GM19452 (cell line): ENCODE measurements at regions not wholly inside any gene's neighbourhood (a gene's known extent, or its start where the extent isn't known, plus 50 kb on each side); places are given as distances from the start of the nearest gene placed in this dataset.
A peak's percentile ranks its signal among the peaks of the same experiment; 100 is the strongest.

Experiments
- ATAC-seq: cut with Tn5 transposase; IDR thresholded peaks from one replicate; pipeline ENCODE4 v1.9.1; 2021; ENCODE audit not compliant: unreplicated experiment

DNA sequence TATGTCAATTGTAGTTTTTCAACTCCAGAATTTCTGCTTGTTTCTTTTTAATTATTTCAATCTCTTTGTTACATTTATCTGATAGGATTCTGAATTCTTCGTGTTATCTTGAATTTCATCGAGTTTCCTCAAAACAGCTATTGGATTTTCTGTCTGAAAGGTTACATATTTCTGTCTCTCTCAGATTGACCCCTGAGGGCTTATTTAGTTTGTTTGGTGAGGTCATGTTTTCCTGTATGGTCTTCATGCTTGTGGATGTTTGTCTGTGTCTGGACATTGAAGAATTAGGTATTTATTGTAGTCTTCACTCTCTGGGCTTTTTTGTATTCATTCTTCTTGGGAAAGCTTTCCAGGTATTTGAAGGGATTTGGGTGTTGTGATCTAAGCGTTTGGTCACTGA, 85.6 kb downstream of the SNAPC1 start:
- no peak for ATAC-seq

DNA sequence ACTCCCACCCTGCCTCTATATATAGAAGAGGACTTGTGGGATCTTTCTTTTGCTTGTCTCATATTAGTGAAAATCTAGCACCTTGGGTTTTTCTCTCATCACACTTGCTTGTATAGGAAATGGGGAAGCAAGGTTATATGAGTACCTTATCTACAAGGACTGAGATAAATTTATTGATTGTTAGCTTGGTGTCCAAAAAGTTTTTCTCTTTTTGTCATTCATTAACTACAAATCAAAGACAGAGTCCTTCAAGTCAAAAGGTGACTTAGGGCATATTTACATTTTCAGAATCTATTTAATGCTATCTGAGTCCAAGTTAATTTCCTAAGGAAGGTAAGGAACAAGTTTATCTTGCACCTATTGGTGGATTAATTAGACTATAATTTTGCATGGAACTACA, 92.7 kb downstream of the SNAPC1 start:
- ATAC-seq = no peak

DNA sequence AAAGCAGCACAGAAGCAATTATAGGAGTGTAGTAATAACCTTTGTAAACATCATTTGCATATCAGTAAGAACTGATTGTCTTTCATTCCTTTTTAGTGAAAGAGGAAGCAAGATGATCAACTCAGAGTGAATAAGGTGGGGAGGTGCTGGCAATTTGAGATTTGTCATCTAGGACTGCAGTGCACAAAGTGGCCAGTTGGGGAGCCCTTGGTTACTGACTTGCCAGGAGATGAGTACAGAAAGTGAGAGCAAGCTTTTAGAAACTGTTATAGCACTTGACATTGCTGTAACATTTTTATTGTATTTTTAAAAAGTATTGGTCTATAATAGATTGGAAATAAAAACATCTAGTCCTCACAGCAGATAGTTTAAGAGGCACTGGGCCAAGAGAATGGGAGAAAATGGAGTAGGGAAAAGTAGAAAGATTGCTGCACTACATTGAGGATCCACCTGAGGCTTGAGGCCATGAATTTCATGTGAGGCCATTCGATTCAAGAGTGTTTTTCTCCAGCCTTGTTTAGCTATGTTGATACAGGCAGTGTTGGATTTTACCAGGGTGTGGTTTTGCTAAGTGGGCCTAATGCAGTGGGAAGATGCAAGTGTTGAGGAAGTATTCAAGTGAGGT, 98.2 kb downstream of the SNAPC1 start:
- ATAC-seq = peak; percentile 98

DNA sequence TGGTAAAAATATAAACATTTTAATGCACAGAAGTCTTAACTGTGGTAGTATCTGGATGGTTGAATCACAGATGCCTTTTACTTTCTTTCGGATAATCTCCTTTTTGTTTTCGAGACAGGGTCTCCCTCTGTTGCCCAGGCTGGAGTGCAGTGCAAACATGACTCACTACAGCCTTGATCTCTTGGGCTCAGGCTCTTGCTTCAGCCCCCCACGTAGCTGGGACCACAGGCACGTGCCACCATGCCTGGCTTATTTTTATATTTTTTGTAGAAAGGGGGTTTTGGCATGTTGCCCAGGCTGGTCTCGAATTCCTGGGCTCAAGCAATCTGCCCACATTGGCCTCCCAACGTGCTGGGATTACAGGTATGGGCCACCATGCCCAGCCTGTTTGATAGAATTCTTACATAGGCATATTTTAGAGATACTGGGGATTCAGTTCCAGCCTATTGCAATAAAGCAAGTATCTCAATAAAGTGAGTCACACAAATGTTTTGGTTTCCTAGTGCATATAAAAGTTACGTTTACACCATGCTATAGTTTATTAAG, 99.2 kb downstream of the SNAPC1 start:
- no peak for ATAC-seq

DNA sequence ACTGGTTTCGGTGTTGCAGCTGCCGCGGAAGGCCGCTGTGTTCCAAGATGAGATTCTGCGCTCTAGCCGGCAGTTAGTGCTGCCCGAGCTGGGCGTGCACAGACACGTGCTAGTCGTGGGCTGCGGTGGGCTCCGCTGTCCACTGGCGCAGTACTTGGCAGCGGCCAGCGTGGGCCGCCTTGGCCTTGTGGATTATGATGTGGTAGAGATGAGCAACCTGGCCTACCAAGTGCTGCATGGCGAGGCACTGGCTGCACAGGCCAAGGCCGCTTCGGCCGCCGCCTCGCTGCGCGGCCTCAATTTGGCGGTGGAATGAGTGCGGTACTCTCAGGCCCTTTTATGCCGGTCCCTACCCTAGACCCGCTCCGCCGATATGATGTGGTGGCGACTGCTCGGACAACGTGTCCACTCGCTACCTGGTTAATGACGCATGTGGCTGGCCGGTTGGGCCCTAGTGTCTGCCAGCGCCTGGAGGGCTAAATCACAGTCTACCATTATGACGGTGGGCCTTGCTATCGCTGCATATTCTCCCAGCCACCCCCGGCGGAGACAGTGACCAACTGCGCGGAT, 102.2 kb downstream of the SNAPC1 start:
- no peak for ATAC-seq

DNA sequence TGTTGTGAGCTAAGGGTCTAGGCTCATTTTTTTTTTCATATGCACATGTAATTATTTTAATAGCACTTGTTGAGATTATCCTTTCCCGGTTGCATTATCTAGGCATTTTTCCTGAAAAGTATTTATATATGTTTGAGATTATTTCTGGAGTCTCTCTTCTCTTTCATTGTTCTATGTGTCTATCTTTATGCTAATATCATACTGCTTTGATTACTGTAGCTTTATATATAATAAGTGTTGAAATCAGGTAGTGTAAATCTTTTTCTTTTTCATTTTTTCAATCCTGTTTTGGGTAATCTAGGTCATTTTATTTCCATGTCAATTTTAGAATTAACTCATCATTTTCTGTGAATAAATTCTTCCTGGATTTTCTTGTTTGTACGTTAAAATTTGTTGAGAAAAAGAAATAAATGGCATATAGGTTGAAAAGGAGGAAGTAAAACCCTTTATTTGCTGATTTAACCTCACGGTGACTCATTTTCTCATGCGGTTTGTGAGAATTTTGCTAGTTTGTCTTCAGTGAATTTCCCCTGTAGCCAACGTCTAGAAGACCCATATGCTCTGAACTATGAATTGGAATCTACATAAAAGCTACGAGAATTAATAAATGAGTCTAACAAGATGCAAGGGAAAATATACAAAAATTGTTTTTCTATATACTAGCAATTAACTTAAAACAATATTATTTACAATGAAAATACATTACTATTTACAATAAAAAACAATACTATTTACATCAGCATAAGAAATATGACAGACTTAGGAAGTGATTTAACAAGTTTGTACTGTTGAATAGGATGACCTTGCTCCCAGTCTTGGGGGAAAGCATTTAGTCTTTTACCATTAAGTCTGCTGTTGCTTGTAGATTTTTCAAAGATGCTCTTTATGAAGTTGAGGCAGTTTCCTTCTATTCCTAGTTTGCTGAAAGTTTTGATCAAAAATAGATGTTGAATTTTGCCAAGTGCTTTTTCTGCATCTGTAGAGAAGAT, 105.0 kb downstream of the SNAPC1 start:
- peak; percentile 97 for ATAC-seq

DNA sequence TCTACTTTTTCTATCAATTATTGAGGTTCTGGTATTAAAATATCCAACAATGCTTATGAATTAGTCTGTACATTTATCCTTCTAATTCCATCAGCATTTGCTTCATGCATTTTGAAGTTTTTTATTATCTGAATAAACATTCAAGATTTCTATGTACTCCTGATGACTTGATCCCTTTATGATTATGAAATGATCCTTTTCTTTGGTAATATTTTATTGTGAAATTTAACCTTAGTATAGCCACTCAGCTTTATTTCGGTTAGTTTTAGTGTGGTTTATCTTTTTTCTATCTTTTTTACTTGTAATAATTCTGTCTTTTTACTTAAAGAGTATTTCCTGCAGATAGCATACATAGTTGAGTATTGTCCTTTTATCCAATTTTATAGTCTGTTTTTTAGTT, 106.6 kb downstream of the SNAPC1 start:
- no peak for ATAC-seq

DNA sequence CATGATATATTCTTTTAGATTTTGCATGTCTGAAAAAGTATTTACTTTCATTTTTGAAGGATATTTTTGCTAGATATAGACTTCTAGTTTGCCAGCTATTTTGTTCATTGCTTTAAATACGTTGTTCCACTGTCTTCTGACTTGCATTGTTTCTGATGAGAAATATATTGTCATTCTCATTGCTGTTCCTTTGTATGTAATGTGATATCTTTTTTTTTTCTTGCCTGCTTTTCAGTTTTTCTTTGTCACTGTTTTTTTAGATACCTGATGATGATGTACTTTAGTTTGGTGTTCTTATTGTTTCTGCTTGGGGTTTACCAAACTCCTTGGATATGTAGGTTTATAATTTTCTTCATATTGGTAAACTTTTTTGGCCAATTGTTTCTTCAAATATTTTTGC, 107.9 kb downstream of the SNAPC1 start:
- no peak for ATAC-seq

DNA sequence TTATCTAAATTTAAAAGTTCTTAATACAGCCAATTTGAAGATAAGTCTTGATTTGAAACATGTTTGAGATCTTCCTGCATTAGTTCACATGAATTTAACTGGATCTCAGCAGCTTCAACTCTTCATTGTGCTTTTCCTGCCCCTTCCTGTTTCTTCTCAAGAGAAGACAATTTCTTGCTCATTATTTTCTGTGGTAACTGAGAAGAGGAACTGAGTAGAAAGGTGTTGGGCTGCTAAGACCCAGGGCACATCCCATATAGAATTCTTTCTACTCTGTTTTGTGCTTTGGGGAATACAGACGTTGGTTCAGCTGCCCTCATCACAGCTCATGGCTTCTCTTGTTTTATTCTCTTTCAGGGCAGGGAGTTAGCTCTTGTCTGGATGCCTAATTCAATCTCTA, 110.2 kb downstream of the SNAPC1 start:
- peak; percentile 94 for ATAC-seq

DNA sequence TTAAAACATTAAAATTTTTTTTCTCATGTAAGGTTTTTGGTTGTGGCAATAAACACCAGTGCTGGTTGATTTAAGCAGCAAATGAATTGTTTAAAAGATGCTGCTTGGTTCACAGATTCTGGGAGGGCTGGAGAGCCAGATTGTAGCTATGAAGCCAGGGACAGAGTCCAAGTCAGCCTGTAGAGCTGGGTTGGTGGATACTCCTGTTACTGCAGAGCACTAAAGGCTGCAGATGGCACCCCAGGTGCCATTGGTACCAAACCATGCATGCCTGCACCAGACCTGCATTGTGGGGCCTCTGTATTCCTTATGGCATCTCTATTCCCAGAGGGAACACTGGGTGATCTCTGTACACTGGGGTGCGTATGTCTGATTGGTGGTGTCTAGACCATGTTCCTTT, 113.3 kb downstream of the SNAPC1 start:
- ATAC-seq = no peak

DNA sequence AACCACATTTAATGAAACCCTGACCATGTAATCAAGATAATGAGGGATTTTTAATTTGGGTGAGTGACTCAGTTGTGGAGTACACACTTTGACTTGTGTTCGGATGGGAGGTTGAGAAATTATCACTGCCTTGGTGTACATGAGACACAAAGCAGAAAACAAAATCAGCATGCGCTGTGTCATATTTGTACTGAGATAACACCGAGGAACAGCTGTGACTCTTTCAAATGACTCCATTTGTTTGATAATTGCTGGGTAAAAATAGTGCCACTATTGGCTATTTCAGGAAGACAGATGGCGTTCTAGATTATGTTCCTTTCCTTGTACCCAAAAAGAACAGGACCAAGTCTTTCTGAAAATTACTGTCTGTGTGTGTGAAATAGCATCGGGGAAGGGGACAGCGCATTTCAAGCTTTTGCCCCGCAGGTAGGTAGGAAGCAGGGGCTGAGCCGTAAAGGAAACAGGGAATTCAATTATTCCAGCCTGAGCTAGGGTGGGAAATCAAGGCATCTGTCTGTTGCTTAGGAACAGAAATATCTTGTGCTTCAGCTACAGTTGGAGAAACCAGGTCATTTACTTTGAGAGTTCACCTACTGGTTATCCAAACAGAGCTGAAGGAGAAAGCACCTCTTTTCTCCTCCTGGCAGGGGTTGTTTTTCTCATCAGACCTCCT, 114.3 kb downstream of the SNAPC1 start:
- no peak for ATAC-seq

DNA sequence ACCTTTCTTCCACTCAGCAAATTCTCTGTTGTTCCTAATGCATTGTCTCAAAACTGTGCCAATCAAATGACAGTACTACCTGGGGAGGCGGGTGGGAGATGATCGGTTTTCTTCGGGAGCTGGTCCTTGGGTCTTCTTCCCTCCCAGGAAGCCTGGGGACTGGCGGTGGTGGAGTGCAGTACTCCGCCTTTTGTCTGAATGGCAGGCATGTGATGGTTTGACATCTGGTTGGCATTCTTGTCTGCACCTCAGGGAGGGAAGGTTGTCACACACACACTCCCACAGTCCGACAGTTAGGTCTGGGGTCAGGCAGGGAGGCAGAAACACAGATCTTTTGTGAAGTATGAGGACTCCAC, 114.8 kb downstream of the SNAPC1 start:
- no peak for ATAC-seq

DNA sequence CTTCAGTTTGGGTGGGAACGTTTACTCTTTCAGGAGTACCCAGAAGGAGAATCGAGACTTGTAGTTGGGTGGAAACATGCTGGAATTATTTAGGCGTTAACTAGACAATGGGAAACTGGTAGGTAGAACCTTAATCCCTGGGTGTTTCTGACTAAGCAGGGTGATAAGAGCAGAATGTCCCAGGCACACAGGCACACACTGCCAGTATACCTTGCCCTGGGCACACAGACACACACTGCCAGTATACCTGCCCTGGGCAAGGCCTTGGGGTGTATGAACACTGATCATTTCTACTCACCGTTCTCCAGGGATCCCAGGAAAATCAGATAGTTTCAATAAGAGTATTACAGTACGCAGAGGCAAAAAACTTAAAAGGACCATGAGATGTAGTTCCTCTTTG, 115.5 kb downstream of the SNAPC1 start:
- no peak for ATAC-seq

DNA sequence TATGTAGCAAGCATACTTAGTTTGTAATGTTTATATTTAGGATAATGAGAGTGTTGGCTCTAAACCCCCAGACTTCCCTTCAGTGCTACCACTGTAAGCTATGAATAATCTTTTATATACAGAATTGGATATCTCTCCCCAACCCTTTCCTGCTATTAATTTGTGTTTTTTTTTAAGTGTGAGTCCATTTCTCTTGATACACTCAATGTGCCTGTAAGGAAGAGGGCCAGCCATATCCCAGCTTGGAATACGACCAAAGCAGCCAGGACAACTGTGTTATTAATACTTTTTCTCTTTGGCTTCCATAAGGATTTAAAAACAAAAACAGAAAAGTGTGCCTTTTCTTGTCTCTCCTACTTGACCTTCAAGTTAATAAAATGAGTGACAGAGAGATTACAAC, 116.7 kb downstream of the SNAPC1 start:
- no peak for ATAC-seq

DNA sequence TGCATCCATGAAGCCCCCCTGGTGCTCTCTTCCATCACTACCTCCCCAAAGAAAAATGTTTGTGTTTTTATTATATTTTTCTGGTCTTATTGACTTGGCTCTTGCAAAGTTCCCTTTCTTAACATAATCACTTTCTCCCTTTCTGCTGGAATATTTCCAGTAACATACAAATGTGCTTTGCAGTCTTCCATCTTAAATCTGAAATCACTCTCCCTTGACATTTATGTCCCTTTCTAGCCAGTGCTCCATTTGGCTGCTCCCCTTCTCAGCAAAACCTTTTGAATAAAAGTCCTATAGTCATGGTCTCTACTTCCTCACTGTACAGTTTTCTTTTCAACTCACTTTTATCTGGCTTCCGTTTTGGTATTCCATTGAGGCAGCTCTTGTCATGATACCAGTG, 118.8 kb downstream of the SNAPC1 start:
- ATAC-seq = no peak

DNA sequence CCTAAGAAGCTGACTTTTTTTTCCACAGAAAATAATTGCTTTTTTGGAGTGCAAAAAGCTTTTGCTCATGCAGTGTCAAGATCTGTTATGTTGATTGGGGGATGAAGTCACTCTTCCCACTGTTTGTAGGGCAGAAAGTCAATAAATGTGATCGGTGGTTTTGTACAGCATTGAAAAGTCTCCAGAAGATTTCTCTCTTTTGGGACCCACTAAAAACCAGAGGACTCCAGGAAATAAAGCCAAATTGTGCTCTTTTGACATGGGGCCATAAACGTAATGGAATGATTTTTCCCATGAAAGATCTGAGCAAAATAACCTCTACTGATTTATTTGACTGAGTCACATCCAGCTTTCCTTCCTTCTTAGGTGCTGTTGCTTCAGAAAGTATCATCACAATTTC, 122.5 kb downstream of the SNAPC1 start:
- ATAC-seq = no peak

DNA sequence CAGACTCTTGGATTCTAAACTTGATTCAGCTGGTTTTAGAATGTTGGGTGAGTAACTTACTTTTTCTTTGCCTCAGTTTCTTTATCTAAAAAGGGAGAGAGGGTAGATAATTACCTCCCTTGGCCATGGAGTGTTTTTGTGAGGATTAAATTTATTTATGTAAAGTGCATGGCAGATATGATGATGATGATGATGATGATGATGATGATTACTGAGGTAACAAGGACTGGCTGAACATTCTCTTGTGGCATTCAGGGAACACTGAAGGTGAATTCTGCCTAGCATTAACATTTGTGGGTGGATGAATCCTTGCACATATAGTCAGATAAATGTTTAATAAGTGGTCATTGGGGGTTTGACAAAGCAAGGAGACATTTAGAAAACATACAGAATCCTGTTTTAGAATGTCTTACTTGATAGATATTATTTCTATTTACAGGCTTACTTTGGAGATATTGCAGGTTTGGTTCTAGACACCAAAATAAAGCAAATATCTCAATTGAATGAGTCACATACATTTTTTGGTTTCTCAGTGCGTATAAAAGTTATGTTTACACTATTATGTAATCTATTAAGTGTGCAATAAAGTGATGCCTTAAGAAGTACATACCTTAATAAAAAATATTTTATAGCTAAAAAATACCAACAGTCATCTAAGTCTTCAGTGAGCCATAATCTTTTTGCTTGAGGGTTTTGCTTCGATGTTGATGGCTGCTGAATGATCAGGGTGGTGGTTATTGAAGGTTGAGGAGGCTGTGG, 123.2 kb downstream of the SNAPC1 start:
- ATAC-seq = no peak

DNA sequence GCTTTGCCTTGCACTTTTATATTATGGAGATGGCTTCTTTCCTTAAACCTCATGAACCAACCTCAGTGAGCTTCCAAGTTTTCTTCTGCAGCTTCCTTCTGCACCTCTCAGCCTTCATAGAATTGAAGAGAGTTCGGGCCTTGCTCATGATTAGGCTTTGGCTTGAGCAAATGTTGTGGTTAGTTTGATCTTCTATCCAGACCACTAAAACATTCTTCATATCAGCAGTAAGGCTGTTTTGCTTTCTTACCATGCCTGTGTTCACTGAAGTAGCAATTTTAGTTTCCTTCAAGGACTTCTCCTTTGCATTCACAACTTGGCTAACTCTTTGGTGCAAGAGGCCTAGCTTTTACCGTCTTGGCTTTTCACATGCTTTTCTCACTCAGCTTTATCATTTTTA, 125.4 kb downstream of the SNAPC1 start:
- no peak for ATAC-seq

DNA sequence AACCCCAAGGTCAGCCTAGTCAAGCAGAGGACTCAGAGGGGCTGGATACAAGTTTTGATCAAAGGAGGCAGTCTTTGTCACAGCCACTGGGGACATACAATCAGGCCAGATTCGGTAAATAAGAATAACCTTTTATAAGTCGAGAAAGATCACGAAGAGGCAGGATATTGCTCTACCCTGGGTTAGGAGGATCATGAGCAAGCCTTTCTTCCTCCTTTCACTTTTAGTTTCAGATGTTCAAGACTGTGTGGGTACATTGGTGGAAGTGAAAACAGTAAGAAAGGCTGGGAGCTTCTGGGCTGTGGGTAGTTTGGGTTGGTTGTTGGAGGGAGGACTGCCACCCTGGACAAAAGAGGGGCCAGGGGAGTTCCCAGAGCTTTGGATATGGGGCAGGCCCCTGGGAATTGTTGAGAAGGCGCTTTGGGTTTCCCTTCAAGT, 127.7 kb downstream of the SNAPC1 start:
- peak; percentile 100 for ATAC-seq

DNA sequence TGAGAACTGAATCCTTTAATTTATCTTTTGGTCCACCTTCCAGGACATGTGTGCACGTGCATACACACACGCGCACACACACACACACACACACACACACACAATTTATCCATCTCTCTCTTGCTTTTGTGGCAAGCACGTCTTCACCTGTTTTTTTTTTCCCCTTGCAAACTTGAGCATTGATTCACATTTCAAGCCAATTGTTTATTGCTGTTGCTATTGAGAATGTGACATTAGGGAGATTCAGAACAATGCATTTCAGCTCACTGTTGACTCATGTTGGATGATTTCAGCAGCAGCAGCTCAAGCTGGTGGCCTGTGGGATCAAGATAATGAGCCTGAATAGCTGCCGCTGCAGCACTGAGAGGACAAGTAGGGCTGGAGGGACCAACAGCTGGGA, 128.9 kb downstream of the SNAPC1 start:
- no peak for ATAC-seq

DNA sequence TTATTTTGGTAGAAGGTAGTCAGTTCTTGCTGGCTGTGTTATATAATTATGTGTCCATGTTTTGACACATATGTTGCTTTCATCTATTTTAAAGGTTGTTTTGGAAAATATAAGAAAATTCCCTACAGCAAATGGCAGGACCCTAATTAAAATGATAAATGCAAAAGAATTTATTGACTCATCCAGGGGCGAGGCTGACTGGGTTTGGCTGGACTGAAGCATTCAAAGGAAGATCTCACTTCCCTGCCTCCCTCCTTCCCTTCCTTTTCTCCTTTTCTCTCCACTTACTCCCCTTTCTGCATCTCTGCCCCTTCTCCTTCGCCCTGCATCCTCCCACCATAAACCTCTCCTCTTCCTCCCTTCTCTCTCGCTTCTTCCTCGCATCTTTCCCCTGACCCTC, 129.6 kb downstream of the SNAPC1 start:
- ATAC-seq = no peak
